ENCODE measurements at regions not wholly inside any gene's neighbourhood (a gene's known extent, or its start where the extent isn't known, plus 50 kb on each side); places are given as distances from the start of the nearest gene placed in this dataset.

DNA sequence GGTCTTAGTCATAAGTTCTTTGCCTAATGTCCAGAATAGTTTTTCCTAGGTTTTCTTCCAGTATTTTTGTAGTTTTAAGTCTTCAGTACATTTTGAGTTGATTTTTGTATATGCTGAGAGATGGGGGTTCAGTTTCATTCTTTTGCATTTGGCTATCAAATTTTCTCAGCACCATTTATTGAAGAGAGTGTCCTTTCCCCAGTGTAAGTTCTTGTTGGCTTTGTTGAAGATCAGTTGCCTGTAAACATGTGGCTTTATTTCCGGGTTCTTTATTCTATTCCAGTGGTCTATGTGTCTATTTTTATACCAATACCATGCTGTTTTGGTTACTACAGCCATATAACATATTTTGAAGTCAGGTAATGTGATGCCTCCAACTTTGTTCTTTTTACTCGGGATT, 87.5 kb upstream of the MYCN start:
- TF ChIP-seq, protein P1, sequence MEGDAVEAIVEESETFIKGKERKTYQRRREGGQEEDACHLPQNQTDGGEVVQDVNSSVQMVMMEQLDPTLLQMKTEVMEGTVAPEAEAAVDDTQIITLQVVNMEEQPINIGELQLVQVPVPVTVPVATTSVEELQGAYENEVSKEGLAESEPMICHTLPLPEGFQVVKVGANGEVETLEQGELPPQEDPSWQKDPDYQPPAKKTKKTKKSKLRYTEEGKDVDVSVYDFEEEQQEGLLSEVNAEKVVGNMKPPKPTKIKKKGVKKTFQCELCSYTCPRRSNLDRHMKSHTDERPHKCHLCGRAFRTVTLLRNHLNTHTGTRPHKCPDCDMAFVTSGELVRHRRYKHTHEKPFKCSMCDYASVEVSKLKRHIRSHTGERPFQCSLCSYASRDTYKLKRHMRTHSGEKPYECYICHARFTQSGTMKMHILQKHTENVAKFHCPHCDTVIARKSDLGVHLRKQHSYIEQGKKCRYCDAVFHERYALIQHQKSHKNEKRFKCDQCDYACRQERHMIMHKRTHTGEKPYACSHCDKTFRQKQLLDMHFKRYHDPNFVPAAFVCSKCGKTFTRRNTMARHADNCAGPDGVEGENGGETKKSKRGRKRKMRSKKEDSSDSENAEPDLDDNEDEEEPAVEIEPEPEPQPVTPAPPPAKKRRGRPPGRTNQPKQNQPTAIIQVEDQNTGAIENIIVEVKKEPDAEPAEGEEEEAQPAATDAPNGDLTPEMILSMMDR (IDR thresholded peaks at IDR 0.05; ENCODE audit: insufficient read depth, low read length, poor library complexity, severe bottlenecking): no peak

DNA sequence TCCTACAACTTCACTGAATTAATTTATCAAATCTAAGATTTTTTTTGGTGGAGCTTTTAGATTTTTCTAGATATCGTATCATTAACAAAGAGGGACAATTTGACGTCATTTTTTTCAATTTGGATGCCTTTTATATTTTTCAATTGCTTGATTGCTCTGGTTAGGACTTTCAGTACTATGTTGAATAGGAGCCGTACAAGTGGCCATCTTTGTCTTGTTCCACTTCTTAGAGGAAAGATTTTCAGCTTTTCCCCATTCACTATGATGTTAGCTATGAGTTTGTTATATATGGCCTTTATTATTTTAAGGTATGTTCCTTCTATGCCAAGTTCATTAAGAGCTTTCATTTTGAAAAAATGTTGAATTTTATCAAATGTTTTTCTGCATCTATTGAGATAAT, 86.4 kb upstream of the MYCN start:
- DNase-seq (ENCODE audit: extremely low read depth, insufficient read length): no peak
- Histone ChIP-seq H3K4me3 (replicated peaks; ENCODE audit: low read depth, low read length) (no peak overlapping the region), H3K27me3 (replicated peaks; ENCODE audit: control insufficient read depth, insufficient read depth, low read length) (no peaks in the 10 kb centered on the region), H3K36me3 (ENCODE audit: control insufficient read depth, insufficient read depth, low read length) (no peaks in the 10 kb centered on the region)
- TF ChIP-seq, protein P1 (IDR thresholded peaks at IDR 0.05; ENCODE audit: insufficient read depth, low read length, poor library complexity, severe bottlenecking): no peak

More for the DNA sequence above, 87.5 kb upstream of the MYCN start:
- Histone ChIP-seq H3K4me3 (replicated peaks; ENCODE audit: low read depth, low read length) (no peak overlapping the region), H3K36me3 (ENCODE audit: control insufficient read depth, insufficient read depth, low read length) (no peaks in the 10 kb centered on the region), H3K27me3 (replicated peaks; ENCODE audit: control insufficient read depth, insufficient read depth, low read length) (no peaks in the 10 kb centered on the region)
- no peak for DNase-seq (ENCODE audit: extremely low read depth, insufficient read length)

DNA sequence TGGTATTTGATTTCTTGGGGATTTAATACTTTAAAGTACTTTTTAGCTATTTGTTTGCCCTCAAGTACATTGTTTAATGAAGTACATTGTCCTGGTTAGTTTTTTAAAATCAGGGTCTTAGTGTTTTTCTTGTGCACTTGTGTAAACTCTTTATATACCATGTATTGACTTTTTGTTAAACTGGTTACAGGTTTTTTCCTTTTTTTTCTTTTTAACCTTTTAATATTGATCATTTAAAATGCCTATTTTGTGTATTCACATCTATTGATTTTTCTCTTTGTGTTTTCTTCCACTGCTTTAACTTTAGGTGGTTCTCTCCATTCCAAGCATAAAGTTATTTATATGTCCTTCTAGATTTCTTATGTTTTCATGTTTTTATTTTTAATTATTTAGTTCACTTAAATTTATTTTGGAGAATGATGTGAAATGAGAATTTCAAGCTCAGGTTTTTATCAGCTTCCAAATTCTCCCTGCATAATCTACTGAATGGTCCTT, 84.5 kb upstream of the MYCN start:
- Histone ChIP-seq H3K4me3 (replicated peaks; ENCODE audit: low read depth, low read length) (no peak overlapping the region), H3K36me3 (ENCODE audit: control insufficient read depth, insufficient read depth, low read length) (no peaks in the 10 kb centered on the region), H3K27me3 (replicated peaks; ENCODE audit: control insufficient read depth, insufficient read depth, low read length) (no peaks in the 10 kb centered on the region)
- no peak for DNase-seq (ENCODE audit: extremely low read depth, insufficient read length)
- TF ChIP-seq, protein P1 (IDR thresholded peaks at IDR 0.05; ENCODE audit: insufficient read depth, low read length, poor library complexity, severe bottlenecking): no peak

DNA sequence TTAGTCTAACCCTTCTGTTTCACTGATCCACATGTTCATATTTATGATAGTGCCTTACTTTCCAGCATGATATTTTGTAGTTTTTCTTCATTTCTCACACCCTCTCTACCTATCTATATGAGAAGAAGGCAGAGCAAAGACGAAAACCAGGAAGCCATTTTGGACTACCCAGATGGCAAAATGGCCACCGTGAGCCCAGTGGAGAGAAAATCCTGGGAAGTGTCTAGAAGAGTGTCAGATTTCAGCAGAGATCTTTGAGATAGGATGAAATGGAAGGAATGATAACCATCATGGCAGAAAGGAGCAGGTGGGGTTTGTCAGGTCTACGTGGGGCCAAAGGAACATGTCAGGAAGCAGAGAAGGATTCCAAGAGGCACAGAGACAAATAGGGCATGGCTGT, 84.0 kb upstream of the MYCN start:
- no peak for DNase-seq (ENCODE audit: extremely low read depth, insufficient read length)
- H3K27me3 ChIP-seq (replicated peaks; ENCODE audit: control insufficient read depth, insufficient read depth, low read length): no peaks in the 10 kb centered on the region
- no peak overlapping the region for H3K4me3 ChIP-seq (replicated peaks; ENCODE audit: low read depth, low read length)
- H3K36me3 ChIP-seq (ENCODE audit: control insufficient read depth, insufficient read depth, low read length): no peaks in the 10 kb centered on the region
- TF ChIP-seq, protein P1 (IDR thresholded peaks at IDR 0.05; ENCODE audit: insufficient read depth, low read length, poor library complexity, severe bottlenecking): no peak

DNA sequence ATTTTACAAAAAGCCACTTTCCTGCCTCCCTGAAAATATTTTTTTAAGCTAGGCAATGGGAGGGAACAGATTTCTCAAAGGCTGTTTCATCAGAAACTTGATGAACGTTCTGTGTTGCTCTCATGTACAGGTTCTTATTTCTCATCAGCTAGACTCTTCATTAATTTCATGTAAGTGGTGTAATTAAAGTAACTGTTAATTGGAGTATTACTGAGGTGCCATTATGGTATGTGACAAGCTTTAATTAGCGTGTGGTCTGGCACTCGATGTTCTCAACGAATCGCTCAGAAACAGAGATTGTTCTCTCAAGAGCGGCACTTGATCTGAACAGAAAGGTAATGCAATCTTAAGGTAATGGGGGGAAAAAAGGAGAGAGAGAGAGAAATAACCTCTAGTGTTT, 81.9 kb upstream of the MYCN start:
- TF ChIP-seq, protein P1 (IDR thresholded peaks at IDR 0.05; ENCODE audit: insufficient read depth, low read length, poor library complexity, severe bottlenecking): no peak
- DNase-seq (ENCODE audit: extremely low read depth, insufficient read length): no peak
- Histone ChIP-seq H3K4me3 (replicated peaks; ENCODE audit: low read depth, low read length) (no peak overlapping the region), H3K36me3 (ENCODE audit: control insufficient read depth, insufficient read depth, low read length) (no peaks in the 10 kb centered on the region), H3K27me3 (replicated peaks; ENCODE audit: control insufficient read depth, insufficient read depth, low read length) (no peaks in the 10 kb centered on the region)

DNA sequence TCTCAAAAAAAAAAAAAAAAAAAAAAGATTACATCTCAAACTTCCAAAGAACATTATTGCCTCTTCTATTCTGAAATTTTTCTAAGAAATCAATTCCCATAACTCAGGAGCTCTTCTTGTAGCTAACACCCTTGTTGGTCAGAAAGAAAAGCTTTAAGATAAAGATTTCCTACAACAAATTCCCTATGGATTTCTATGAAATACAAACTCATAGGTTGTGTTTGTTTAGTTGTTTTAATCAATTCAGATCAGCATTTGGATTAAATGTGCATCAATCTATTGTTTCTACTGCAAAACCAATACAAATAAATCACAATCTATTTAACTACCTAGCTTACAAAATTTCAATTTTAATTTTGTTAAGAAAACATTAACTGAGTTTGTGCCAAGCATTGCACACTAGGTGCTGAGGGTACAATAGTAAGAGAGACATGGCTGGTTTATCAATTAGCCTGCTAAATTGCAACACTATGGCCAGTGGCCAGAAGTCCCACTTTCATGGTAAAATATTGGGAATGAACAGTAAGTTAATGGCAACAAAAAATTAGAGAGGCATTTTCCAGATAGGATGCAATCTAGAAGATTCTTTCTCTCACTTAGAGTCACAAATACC, 80.2 kb upstream of the MYCN start:
- Histone ChIP-seq H3K27me3 (replicated peaks; ENCODE audit: control insufficient read depth, insufficient read depth, low read length) (no peaks in the 10 kb centered on the region), H3K36me3 (ENCODE audit: control insufficient read depth, insufficient read depth, low read length) (no peaks in the 10 kb centered on the region), H3K4me3 (replicated peaks; ENCODE audit: low read depth, low read length) (no peak overlapping the region)
- no peak for DNase-seq (ENCODE audit: extremely low read depth, insufficient read length)
- TF ChIP-seq, protein P1 (IDR thresholded peaks at IDR 0.05; ENCODE audit: insufficient read depth, low read length, poor library complexity, severe bottlenecking): no peak

Data from GM06990 (cell line).